Osteoblast (primary cell): ENCODE measurements at regions not wholly inside any gene's neighbourhood (a gene's known extent, or its start where the extent isn't known, plus 50 kb on each side); places are given as distances from the start of the nearest gene placed in this dataset.

Source experiments
- DNase-seq: peaks from one replicate; pipeline ENCODE4 v3.0.0; 2011; ENCODE audit warnings: low spot score, mixed read lengths; ENCODE audit not compliant: insufficient read length; ENCODE audit errors: missing footprints
- H2AFZ ChIP-seq: 2 replicates; pipeline ENCODE4 v1.6.0; 2011; ENCODE audit warnings: mild to moderate bottlenecking, low read length
- H3K27ac ChIP-seq: 2 replicates; pipeline ENCODE4 v1.5.1; 2011; ENCODE audit warnings: mild to moderate bottlenecking, low read depth, low read length, moderate library complexity
- H3K27me3 ChIP-seq: 2 replicates; pipeline ENCODE4 v1.6.0; 2012; ENCODE audit warnings: mild to moderate bottlenecking, control low read depth, inconsistent platforms, low read length, moderate library complexity; ENCODE audit not compliant: insufficient read depth
- H3K36me3 ChIP-seq: 2 replicates; pipeline ENCODE4 v1.5.1; 2011; ENCODE audit warnings: mild to moderate bottlenecking, low read length, control low read depth, moderate library complexity; ENCODE audit not compliant: insufficient read depth
- H3K4me1 ChIP-seq: 2 replicates; pipeline ENCODE4 v1.5.1; 2011; ENCODE audit warnings: mild to moderate bottlenecking, low read length, control low read depth, moderate library complexity; ENCODE audit not compliant: insufficient read depth
- H3K4me2 ChIP-seq: 2 replicates; pipeline ENCODE4 v1.6.0; 2011; ENCODE audit warnings: mild to moderate bottlenecking, low read length; ENCODE audit not compliant: insufficient read depth
- H3K4me3 ChIP-seq: fragments of 200-600 bp; sonication (generic); 3 replicates; pipeline ENCODE4 v1.5.1; 2012; ENCODE audit warnings: mild to moderate bottlenecking, low read length, inconsistent platforms; ENCODE audit not compliant: insufficient read depth
- H3K79me2 ChIP-seq: 2 replicates; pipeline ENCODE4 v1.6.0; 2012; ENCODE audit warnings: mild to moderate bottlenecking, low read length, control low read depth, inconsistent platforms; ENCODE audit not compliant: insufficient read depth
- H3K9me3 ChIP-seq: 2 replicates; pipeline ENCODE4 v1.5.1; 2011; ENCODE audit warnings: low read depth, low read length, control low read depth
- H4K20me1 ChIP-seq: 2 replicates; pipeline ENCODE4 v1.6.0; 2012; ENCODE audit warnings: mild to moderate bottlenecking, low read length, control low read depth; ENCODE audit not compliant: insufficient read depth
- TF ChIP-seq, protein P1 (sequence below): IDR thresholded peaks from 2 replicates; pipeline ENCODE4 v1.5.1; 2011; ENCODE audit warnings: mild to moderate bottlenecking, low read depth, low read length, moderate library complexity; ENCODE audit errors: extremely low read depth

DNA sequence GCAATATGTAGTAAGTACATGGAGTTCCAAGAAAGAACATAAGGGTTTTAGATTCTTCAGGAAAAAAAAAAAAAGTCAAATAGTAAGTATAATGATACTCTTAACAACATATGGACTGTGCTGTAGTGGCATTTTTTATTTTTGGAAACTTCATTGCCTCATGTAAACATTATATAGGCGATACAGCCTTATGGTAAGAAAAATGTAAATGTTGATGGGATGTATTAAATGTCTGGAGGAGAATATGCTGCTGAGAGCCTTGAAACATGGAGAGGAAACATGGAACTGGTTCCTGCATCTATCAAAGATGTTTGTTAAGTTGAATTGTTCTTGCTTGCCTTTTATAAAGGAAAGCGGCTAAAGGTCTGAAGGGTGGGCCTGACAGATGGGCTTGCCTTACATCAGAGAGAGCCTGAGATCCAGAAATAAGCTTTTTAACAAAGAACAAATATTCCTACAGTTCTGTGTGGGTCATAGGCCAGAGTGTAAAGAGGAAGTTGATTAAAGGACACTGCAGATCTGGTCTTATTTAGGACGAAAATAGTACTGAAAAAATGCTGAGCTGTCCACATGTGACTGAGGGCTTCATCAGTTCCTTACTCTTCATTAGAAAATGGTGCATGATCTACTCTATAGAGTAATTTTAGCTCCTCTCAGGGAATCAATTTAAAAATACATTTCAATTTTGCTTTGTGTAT, 448.1 kb upstream of the DCN start:
- no peak for DNase-seq
- no peaks in the 10 kb centered on the region for H3K9me3 ChIP-seq
- H3K36me3 ChIP-seq: no peaks in the 10 kb centered on the region
- H3K27me3 ChIP-seq: no peaks in the 10 kb centered on the region
- TF ChIP-seq, protein P1, sequence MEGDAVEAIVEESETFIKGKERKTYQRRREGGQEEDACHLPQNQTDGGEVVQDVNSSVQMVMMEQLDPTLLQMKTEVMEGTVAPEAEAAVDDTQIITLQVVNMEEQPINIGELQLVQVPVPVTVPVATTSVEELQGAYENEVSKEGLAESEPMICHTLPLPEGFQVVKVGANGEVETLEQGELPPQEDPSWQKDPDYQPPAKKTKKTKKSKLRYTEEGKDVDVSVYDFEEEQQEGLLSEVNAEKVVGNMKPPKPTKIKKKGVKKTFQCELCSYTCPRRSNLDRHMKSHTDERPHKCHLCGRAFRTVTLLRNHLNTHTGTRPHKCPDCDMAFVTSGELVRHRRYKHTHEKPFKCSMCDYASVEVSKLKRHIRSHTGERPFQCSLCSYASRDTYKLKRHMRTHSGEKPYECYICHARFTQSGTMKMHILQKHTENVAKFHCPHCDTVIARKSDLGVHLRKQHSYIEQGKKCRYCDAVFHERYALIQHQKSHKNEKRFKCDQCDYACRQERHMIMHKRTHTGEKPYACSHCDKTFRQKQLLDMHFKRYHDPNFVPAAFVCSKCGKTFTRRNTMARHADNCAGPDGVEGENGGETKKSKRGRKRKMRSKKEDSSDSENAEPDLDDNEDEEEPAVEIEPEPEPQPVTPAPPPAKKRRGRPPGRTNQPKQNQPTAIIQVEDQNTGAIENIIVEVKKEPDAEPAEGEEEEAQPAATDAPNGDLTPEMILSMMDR: no peak
- H3K79me2 ChIP-seq: no peaks in the 10 kb centered on the region
- no peak overlapping the region for H3K27ac ChIP-seq
- no peak overlapping the region for H3K4me3 ChIP-seq
- peak overlapping the region; percentile 9 for H2AFZ ChIP-seq
- no peak overlapping the region for H3K4me2 ChIP-seq
- no peaks in the 10 kb centered on the region for H3K4me1 ChIP-seq
- H4K20me1 ChIP-seq: no peaks in the 10 kb centered on the region

- no peak overlapping the region for H3K4me3 ChIP-seq
- no peaks in the 10 kb centered on the region for H3K36me3 ChIP-seq
- no peak overlapping the region for H3K27ac ChIP-seq
- no peak overlapping the region for H3K4me2 ChIP-seq
- TF ChIP-seq, protein P1: no peak
- H3K9me3 ChIP-seq: no peaks in the 10 kb centered on the region
- H3K79me2 ChIP-seq: no peaks in the 10 kb centered on the region
- no peak for DNase-seq
- H4K20me1 ChIP-seq: no peaks in the 10 kb centered on the region
- H2AFZ ChIP-seq: no peak overlapping the region
- no peaks in the 10 kb centered on the region for H3K27me3 ChIP-seq
- H3K4me1 ChIP-seq: no peaks in the 10 kb centered on the region
These were observed 447.5 kb upstream of the DCN start for GRCh38 chr12:91630083-91630482.

- H3K27me3 ChIP-seq: no peaks in the 10 kb centered on the region
- TF ChIP-seq, protein P1: no peak
- no peak for DNase-seq
- no peak overlapping the region for H3K4me3 ChIP-seq
- H3K36me3 ChIP-seq: no peaks in the 10 kb centered on the region
- no peak overlapping the region for H2AFZ ChIP-seq
- no peak overlapping the region for H3K27ac ChIP-seq
- no peaks in the 10 kb centered on the region for H3K9me3 ChIP-seq
- no peaks in the 10 kb centered on the region for H3K4me1 ChIP-seq
- H4K20me1 ChIP-seq: no peaks in the 10 kb centered on the region
- no peaks in the 10 kb centered on the region for H3K79me2 ChIP-seq
- no peak overlapping the region for H3K4me2 ChIP-seq
These were observed 446.8 kb upstream of the DCN start for GRCh38 chr12:91629440-91629839.

GRCh38 chr12:91628656-91629055, 446.0 kb upstream of the DCN start:
- H4K20me1 ChIP-seq: no peaks in the 10 kb centered on the region
- H3K9me3 ChIP-seq: no peaks in the 10 kb centered on the region
- H3K36me3 ChIP-seq: no peaks in the 10 kb centered on the region
- TF ChIP-seq, protein P1: no peak
- no peak overlapping the region for H2AFZ ChIP-seq
- no peaks in the 10 kb centered on the region for H3K4me1 ChIP-seq
- H3K4me3 ChIP-seq: no peak overlapping the region
- H3K27me3 ChIP-seq: peaks cover 2% of the 10 kb centered on the region
- H3K27ac ChIP-seq: no peak overlapping the region
- DNase-seq: no peak
- no peak overlapping the region for H3K4me2 ChIP-seq
- no peaks in the 10 kb centered on the region for H3K79me2 ChIP-seq
